Mucosa of gallbladder (tissue), 1 donor: ENCODE measurements at regions not wholly inside any gene's neighbourhood (a gene's known extent, or its start where the extent isn't known, plus 50 kb on each side); places are given as distances from the start of the nearest gene placed in this dataset.

Source experiments
- DNase-seq: peaks from one replicate; pipeline ENCODE4 v3.0.0-alpha.2; 2020; ENCODE audit warnings: low spot score
- donor health status: DM: no; HTN: no; CAD: no.

DNA sequence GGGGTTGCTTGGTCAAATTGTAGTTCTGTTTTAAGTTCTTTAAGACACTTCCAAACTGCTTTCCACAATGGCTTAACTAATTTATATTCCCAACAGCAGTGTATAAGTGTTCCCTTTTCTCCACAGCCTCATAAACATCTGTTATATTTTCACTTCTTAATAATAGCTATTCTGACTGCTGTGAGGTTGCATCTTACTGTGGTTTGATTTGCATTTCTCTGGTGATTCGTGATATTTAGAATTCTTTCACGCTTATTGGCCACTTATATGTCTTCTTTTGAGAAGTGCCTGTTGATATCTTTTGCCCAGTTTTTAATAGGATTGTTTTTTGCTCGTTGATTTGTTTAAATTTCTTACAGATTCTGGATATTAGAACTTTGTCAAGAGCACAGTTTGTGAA, 278.6 kb upstream of the ITM2A start:
- DNase-seq, result no peak

- no peak for DNase-seq
Observed at GRCh38 chrX:79631526-79631925, 264.4 kb upstream of the ITM2A start.

DNA sequence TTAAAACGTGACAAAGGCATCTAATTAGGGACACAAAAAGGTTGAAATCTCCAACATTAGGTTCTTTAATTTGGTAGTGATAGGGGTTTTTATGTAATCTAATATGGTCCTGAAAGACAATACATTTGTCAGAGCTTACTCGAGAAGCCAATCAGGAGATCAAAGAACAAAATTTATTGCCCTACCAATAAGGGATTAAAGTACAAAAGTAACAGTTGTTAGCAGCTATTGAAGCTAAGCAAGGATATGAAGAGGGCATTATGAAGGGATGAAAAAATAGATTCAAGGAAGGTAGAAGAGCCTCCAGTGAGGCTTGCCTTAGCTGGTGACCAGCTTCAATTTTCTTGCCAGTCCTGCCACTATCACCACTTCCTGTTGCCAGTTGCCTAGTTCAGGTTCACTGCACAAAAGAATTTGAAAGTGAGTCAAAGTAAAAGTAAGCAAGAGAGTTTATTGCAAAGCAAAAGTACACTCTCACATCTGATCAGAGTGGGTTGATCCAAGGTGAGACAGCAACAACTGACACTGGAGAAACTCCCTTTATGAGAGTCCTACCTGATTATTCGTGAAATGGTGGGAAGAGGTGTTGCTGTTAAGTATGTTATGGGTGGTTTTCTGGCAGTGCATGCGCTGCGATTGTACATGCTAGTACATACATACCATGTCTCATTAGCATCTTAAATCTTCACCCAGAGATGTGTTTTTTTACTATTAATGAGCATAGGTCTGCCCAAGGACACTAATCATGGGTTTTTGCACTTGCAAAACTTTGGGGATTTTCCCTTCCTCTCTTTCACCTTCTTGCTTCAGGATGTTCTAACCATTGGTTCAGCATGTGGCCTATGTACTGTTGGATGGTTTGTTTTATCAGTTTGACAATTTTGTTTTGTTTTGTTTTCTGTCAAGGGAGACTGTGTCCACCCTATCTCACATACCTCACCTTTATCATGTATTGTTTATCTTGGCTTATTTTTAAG, 263.2 kb upstream of the ITM2A start:
- DNase-seq, result no peak

DNA sequence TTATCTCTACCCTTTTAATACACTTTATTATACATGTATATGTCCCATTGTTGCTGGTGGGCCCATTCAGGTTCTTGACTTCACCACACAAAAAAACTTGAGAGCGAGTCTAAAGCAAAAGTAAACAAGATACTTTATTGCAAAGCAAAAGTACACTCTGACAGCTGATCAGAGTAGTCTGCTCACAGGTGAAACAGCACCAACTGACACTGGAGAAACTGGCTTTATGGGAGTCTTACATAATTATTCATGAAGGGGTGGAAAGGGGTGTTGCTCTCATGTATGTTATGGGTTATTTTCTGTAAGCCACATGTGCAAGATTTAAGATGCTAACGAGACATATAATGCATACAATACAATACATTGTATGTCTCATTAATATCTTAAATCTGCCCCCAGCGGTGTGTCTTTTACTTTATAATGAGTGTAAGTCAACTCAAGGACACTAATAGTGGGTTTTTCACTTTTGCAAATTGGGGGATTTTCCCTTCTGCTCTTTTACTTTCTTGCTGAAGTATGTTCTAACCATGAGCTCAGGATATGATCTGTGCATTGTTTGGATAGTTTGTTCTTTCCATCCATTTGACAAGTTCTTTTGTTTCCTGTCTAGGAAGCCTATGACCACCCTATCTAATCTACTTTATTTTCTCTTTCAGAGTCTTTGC, 256.1 kb upstream of the ITM2A start:
- no peak for DNase-seq

DNA sequence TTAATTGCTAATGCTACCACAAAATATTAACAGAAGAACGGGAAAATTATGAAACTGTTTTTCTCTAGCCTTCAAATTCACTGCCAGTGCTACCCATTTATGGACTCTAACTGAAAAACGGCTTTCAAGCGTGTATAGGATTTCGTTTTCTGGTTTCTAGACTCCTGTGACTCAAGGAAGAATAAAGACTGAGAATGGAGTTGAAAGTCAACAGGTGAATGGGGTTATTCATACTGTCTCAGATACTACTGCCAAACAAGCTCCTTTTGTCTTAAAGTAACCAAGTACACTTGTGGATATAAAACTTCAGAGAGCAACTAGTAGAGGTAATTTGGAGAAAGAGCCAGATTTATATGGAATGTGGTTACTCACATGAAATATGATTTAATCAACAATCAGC, 251.1 kb upstream of the ITM2A start:
- no peak for DNase-seq

GRCh38 chrX:79604364-79604763, 237.2 kb upstream of the ITM2A start:
- DNase-seq, result no peak

DNA sequence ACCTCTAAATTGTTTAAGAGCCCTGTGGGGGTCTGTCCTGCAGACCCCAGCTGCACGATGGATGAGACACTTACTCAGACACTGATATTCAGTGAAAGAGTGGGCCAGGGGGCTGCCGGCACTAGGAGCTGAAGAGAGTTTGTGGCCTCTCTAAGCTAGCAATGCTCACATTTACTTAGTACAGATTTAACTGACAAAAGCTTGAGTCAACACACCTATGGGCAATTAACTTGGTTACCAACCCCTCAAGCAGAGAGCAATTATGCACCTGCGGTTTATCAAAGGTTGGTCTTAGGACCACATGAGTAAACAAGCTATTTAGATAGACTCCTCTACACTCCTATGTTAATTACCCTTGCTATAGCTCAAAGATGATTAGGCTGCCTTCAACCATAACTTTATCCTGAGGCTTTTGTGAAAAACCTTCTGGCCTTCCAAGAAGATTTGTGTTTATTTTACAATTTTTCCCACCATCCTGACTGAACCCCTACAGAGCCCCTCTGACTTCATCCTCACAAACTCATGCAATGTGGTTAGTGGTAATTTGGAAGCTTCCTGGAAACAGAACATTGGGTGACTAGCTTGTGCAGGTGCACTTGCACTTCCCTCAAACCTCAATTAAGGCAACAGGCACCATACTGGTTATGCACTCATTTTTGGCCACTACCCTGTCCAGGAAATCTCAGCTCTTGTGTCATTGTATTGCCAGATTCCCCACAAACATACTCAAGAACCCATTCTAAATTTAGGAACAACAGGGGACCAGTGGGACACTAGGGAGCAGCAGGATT, 234.4 kb upstream of the ITM2A start:
- no peak for DNase-seq

DNA sequence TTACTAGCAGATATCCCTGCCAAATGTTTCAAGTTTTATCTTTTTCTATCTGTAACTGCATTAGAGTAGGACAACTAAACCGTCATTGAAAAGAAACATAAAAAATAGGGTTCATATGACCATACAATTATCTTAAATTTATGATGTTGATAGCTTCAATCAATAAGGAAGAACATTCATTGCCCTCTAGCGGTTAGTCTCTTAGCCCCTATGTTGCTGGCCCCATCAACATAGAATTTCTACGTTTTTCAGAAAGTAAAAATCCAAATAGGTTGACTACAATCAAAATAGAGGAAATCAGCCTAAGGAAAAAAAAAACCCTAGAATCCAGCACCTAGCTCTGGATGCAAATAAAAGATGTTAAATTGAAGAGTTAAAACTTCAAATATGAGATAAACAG, 225.1 kb upstream of the ITM2A start:
- no peak for DNase-seq

- no peak for DNase-seq
Observed at GRCh38 chrX:79588233-79588632, 221.1 kb upstream of the ITM2A start.

DNA sequence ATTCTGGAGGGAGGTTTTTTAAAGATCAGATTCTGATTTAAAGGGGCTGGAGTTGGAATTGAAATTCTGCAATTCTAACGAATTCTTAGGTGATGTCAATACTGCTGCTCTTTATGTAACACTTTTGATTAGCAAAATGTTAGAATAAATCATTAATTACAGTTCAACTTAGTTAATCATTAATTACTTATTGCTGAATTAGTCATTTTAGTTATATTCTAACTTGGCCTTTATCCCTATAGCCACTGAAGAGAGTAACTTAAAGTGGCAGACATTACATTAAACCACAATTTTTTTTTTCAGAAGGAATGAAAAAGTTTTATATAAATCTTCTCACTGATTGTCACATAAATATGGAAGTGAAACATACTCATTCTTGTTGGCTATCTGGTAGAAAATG, 206.6 kb upstream of the ITM2A start:
- DNase-seq, result no peak

GRCh38 chrX:79572566-79572965, 205.4 kb upstream of the ITM2A start:
- no peak for DNase-seq

DNA sequence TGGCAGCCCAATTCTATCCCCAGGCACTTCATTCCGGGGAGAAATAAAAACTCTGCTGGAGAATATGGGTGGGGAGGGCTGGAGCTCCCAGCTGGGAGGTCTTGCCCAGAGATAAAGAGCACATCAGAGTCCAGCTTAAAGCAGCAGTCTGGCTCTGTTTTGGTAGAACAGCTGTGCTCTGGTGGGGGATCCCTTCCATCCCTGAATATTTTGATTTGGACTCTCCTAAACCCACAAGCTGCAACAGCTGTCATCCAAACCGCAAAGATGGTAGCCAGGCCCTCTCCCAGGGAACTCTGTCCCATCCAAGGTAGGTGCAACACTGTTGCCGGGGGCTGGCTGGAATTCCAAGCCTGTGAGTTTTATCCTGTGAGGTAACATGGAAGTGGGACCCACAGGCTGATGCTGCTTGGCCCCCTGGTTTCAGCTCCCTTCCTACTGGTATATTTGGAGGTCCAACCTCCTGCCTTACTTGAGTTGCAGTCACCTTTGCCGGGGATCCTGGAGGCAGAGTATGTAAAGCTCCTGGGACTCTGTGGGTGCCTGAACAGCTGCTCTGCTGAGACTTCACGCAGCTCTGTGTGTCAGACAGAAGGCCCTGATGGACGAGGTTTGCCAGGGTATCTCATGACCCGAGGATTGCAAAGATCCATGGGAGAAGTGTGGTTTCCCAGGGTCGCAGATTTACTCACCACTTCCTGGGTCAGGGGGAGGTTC, 203.5 kb upstream of the ITM2A start:
- no peak for DNase-seq

GRCh38 chrX:79568309-79568708, 201.2 kb upstream of the ITM2A start:
- no peak for DNase-seq

DNA sequence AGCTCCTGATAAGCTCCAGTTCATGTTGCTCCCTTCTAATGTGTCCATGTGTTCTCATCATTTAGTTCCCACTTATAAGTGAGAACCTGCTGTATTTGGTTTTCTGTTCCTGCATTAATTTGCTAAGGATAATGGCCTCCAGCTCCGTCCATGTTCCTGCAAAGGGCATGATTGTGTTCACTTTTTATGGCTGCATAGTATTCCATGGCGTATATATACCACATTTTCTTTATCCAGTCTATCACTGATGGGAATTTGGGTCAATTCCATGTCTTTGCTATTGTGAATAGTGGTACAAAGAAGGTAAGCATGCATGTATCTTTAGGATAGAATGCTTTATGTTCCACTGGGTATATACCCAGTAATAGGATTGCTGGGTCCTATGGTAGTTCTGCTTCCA, 197.2 kb upstream of the ITM2A start:
- no peak for DNase-seq

DNA sequence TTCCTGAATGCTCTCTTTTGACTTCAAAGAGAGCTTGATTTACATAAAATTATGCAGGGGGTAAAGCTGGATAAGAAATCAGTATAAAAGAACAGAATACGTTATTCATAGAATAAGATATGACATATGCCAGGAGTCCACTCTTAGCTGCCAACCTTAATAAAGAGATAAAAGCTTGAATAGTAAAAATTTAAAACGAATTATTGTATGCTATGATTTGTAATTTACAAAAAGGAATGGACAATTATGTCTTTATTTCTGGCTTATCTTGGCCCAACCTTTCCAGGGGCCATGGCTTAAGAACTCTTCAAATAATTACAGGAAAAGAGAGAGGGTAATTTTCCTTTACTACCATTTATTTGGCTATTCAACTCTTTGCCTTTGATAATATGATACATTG, 192.2 kb upstream of the ITM2A start:
- no peak for DNase-seq

DNA sequence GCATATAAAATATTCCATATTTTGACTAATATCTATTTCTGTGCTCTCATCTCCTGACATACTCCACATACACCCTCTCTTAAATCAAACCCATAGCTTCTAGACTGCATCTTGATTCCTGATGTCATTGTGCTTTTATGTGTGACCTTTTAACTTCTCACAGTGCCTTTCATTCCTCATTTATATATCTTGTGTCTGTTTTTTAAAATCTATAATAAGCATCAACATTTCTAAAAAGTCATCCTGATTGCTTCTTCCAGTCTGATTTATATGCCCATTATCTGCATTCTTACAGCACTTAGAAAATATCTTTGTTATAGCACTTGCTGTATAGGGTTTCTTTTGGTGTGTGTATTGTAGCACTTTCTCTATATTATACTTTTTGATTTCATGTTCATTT, 190.1 kb upstream of the ITM2A start:
- DNase-seq, result no peak

GRCh38 chrX:79556800-79557199, 189.7 kb upstream of the ITM2A start:
- DNase-seq, result no peak

GRCh38 chrX:79530310-79531108, 163.4 kb upstream of the ITM2A start:
- no peak for DNase-seq

DNA sequence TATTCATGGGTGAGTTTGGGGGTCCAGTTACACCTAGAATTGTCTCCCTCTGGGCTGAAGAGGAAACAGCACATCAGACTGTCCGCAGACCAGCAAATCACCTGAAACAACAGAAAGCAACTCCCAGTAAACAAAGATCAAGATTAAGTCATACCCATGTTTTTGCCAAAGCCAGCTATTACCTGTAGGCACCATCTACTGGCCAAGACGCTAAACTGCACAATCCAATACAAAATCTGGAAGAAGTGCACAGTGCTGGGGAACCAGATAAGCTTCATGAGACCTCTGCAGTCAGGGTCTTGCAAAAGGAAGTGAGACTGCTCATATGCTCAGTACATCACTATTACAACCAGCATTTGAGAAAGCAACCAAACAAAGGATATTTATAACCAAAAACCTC, 157.5 kb upstream of the ITM2A start:
- DNase-seq, result no peak

GRCh38 chrX:79515529-79515928, 148.4 kb upstream of the ITM2A start:
- DNase-seq, result no peak

DNA sequence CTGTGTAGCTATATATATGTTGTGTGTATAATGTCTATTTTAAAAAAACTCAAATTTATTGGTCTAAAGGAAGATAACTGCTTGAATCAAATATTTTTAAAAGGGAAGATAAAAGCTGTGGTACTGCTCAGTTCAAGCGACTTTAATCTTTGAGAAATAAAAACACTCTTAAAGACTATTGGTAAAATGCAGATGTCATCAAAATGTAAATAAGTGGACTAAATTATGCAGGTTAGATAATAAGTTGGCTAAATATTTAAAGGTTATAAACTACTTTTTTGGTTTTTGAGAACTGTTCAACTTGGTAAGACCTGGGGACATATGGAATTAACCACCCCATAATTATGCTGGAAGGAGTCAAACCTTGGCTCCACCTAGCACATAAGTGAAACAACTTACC, 144.7 kb upstream of the ITM2A start:
- DNase-seq, result no peak
